Kidney epithelial cell (primary cell): ENCODE measurements at regions not wholly inside any gene's neighbourhood (a gene's known extent, or its start where the extent isn't known, plus 50 kb on each side); places are given as distances from the start of the nearest gene placed in this dataset.

Experiments
- DNase-seq: peaks from one replicate; pipeline ENCODE4 v3.0.0-alpha.2; 2010; ENCODE audit warnings: low read depth
- H3K27me3 ChIP-seq: 2 replicates; pipeline ENCODE4 v1.6.0; 2011; ENCODE audit warnings: low read length; ENCODE audit not compliant: control insufficient read depth, insufficient read depth
- H3K36me3 ChIP-seq: 2 replicates; pipeline ENCODE4 v1.5.1; 2011; ENCODE audit warnings: low read length; ENCODE audit not compliant: control insufficient read depth, insufficient read depth
- H3K4me3 ChIP-seq: 2 replicates; pipeline ENCODE4 v1.5.1; 2011; ENCODE audit warnings: low read depth, mild to moderate bottlenecking, control low read depth, low read length
- CTCF ChIP-seq: IDR thresholded peaks from 2 replicates; pipeline ENCODE4 v1.5.1; 2011; ENCODE audit warnings: mild to moderate bottlenecking, moderate library complexity, low read length, control low read depth, inconsistent platforms; ENCODE audit not compliant: insufficient read depth, poor library complexity, severe bottlenecking

- TF ChIP-seq CTCF = no peak
- no peaks in the 10 kb centered on the region for H3K27me3 ChIP-seq
- DNase-seq = no peak
- H3K4me3 ChIP-seq = no peak overlapping the region
- H3K36me3 ChIP-seq = no peaks in the 10 kb centered on the region
These were observed 325.9 kb downstream of the ZFHX3 start for GRCh38 chr16:72721981-72722380.

- no peaks in the 10 kb centered on the region for H3K27me3 ChIP-seq
- TF ChIP-seq CTCF = no peak
- DNase-seq = no peak
- H3K36me3 ChIP-seq = no peaks in the 10 kb centered on the region
- no peak overlapping the region for H3K4me3 ChIP-seq
These were observed 332.7 kb downstream of the ZFHX3 start for GRCh38 chr16:72715267-72715666.

GRCh38 chr16:72711823-72712222, 336.1 kb downstream of the ZFHX3 start:
- TF ChIP-seq CTCF = no peak
- Histone ChIP-seq H3K36me3 (no peaks in the 10 kb centered on the region), H3K4me3 (no peak overlapping the region), H3K27me3 (no peaks in the 10 kb centered on the region)
- DNase-seq = no peak

- Histone ChIP-seq H3K4me3 (no peak overlapping the region), H3K27me3 (no peaks in the 10 kb centered on the region), H3K36me3 (no peaks in the 10 kb centered on the region)
- no peak for DNase-seq
- no peak for TF ChIP-seq CTCF
These were observed 342.1 kb downstream of the ZFHX3 start for GRCh38 chr16:72705801-72706200.

- no peak for DNase-seq
- Histone ChIP-seq H3K27me3 (no peaks in the 10 kb centered on the region), H3K4me3 (no peak overlapping the region), H3K36me3 (no peaks in the 10 kb centered on the region)
- TF ChIP-seq CTCF = no peak
These were observed 343.1 kb downstream of the ZFHX3 start for GRCh38 chr16:72704746-72705372.

- Histone ChIP-seq H3K27me3 (no peaks in the 10 kb centered on the region), H3K36me3 (no peaks in the 10 kb centered on the region), H3K4me3 (no peak overlapping the region)
- no peak for DNase-seq
- TF ChIP-seq CTCF = no peak
These were observed 358.1 kb downstream of the ZFHX3 start for GRCh38 chr16:72689851-72690250.
